Tibial nerve (tissue), 4 donors: ENCODE measurements at regions not wholly inside any gene's neighbourhood (a gene's known extent, or its start where the extent isn't known, plus 50 kb on each side); places are given as distances from the start of the nearest gene placed in this dataset.

ENCODE experiments used
- DNase-seq, 2 donors: peaks; one replicate each; pipeline ENCODE4 v3.0.0-alpha.2; 2019; ENCODE audit warnings: low spot score in 2 of 2
- H3K27ac ChIP-seq, 4 donors: fragments of 200-600 bp; sonication (generic) in 3 of 4; one replicate each; pipeline ENCODE4 v1.5.1; 2017 to 2019; ENCODE audit warnings: mild to moderate bottlenecking in 1 of 4
- H3K27me3 ChIP-seq, 2 donors: fragments of 200-600 bp; sonication (generic) in 1 of 2; one replicate each; pipeline versions ENCODE4 v1.5.1 to v1.6.0; 2017 to 2019
- H3K36me3 ChIP-seq, 3 donors: fragments of 200-600 bp; sonication (generic); one replicate each; pipeline ENCODE4 v1.5.1; 2018 to 2019
- H3K4me1 ChIP-seq, 4 donors: fragments of 200-600 bp; sonication (generic) in 3 of 4; one replicate each; pipeline ENCODE4 v1.5.1; 2017 to 2019
- H3K4me3 ChIP-seq, 4 donors: fragments of 200-600 bp; sonication (generic) in 3 of 4; one replicate each; pipeline ENCODE4 v1.5.1; 2017 to 2019; ENCODE audit warnings: mild to moderate bottlenecking in 1 of 4, moderate library complexity in 1 of 4
- H3K9me3 ChIP-seq, 4 donors: fragments of 200-600 bp; sonication (generic) in 3 of 4; one replicate each; pipeline ENCODE4 v1.5.1; 2017 to 2019
- CTCF ChIP-seq, 5 experiments: fragments of 200-600 bp in 3 of 5; fragments of 450-650 bp in 2 of 5; sonication (generic) in 3 of 5; IDR thresholded peaks; one replicate each; pipeline ENCODE4 v1.5.1; 2016 to 2019; ENCODE audit warnings: antibody characterized with exemption in 5 of 5, mild to moderate bottlenecking in 3 of 5, moderate library complexity in 2 of 5
- EP300 ChIP-seq, 2 donors: sonication (generic); formaldehyde crosslinking; IDR thresholded peaks; one replicate each; pipeline ENCODE4 v1.6.1; 2017; ENCODE audit warnings: antibody characterized with exemption in 2 of 2, mild to moderate bottlenecking in 1 of 2
- POLR2A ChIP-seq, 2 donors: fragments of 450-650 bp; IDR thresholded peaks; one replicate each; pipeline ENCODE4 v1.6.1; 2017; ENCODE audit warnings: antibody characterized with exemption in 2 of 2, mild to moderate bottlenecking in 2 of 2, moderate library complexity in 2 of 2
- WGBS, 2 donors: methylation state at CpG; one replicate each; pipeline ENCODE4 v1.1.5; 2018; 5-methylcytosine and 5-hydroxymethylcytosine counted together

DNA sequence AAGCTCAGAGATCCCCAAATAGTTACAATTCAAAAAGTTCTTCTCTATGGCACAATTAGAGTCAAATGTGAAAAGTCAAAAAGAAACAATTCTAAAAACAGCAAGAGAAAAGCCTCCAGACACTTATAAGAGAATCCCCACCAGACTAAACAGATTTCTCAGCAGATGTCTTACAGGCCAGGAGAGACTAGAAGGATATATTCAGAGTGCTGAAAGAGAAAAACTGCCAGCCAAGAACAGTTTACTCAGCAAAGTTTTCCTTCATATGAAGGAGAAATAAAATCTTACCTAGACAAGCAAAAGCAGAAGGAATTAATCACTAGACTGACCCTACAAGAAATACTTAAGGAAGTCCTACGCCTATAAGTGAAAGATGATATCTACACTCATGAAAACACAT, 176.1 kb upstream of the OPRM1 start:
- Histone ChIP-seq H3K9me3 (no peaks in the 10 kb centered on the region), H3K4me3 (no peak overlapping the region), H3K4me1 (no peaks in the 10 kb centered on the region), H3K27me3 (no peaks in the 10 kb centered on the region), H3K36me3 (no peaks in the 10 kb centered on the region), H3K27ac (no peak overlapping the region)
- WGBS, 2 donors = 77 to 83% methylated on average over 1 of the region's 1 CpG
- no peak for DNase-seq
- no peak for TF ChIP-seq EP300 (IDR thresholded peaks at IDR 0.05)
- TF ChIP-seq CTCF (IDR thresholded peaks at IDR 0.05) = no peak
- no peak for TF ChIP-seq POLR2A (IDR thresholded peaks at IDR 0.05)

DNA sequence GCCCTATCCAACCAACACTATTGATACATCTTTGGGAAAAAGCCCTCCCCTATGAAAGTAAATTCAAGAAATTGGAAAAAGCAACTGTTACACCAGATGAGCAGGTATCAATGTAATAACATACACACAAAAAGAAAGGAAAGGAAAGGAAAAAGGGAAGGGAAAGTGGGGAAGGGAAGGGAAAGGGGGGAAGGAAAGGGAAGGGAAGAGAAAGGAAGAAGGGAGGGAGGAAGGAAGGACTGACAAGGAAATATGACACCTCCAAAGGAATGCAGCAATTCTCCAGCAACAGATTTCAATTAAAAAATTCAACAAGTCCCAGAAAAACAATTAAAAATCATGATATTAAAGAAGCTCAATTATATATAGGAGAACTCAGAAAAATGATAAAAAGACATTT, 176.9 kb upstream of the OPRM1 start:
- Histone ChIP-seq H3K27ac (no peak overlapping the region), H3K36me3 (no peaks in the 10 kb centered on the region), H3K4me1 (no peaks in the 10 kb centered on the region), H3K27me3 (no peaks in the 10 kb centered on the region), H3K9me3 (peaks cover 0 to 2% (median 0%) of the 10 kb centered on the region in 4 donors), H3K4me3 (no peak overlapping the region)
- TF ChIP-seq CTCF (IDR thresholded peaks at IDR 0.05) = no peak
- no peak for TF ChIP-seq POLR2A (IDR thresholded peaks at IDR 0.05)
- TF ChIP-seq EP300 (IDR thresholded peaks at IDR 0.05) = no peak
- no peak for DNase-seq

- Histone ChIP-seq H3K27ac (no peak overlapping the region), H3K27me3 (no peaks in the 10 kb centered on the region), H3K9me3 (peaks cover 0 to 7% (median 0%) of the 10 kb centered on the region in 4 donors), H3K4me3 (no peak overlapping the region), H3K36me3 (no peaks in the 10 kb centered on the region), H3K4me1 (no peaks in the 10 kb centered on the region)
- no peak for TF ChIP-seq EP300 (IDR thresholded peaks at IDR 0.05)
- TF ChIP-seq POLR2A (IDR thresholded peaks at IDR 0.05) = no peak
- no peak for TF ChIP-seq CTCF (IDR thresholded peaks at IDR 0.05)
- WGBS, 2 donors = 62 to 74% methylated on average over 5 of the region's 5 CpGs
- DNase-seq = no peak
These were observed 180.5 kb upstream of the OPRM1 start for GRCh38 chr6:153858529-153858928.

- TF ChIP-seq CTCF (IDR thresholded peaks at IDR 0.05) = no peak
- no peak for TF ChIP-seq EP300 (IDR thresholded peaks at IDR 0.05)
- no peak for TF ChIP-seq POLR2A (IDR thresholded peaks at IDR 0.05)
- peaks cover 0 to 7% (median 0%) of the 10 kb centered on the region in 4 donors for H3K9me3 ChIP-seq
- peaks cover 0 to 4% (median 0%) of the 10 kb centered on the region in 4 donors for H3K4me1 ChIP-seq
- no peaks in the 10 kb centered on the region for H3K36me3 ChIP-seq
- no peak overlapping the region for H3K4me3 ChIP-seq
- 91 to 94% methylated on average over 15 to 21 of the region's 24 CpGs for WGBS, 2 donors
- H3K27ac ChIP-seq = no peak overlapping the region
- no peaks in the 10 kb centered on the region for H3K27me3 ChIP-seq
- DNase-seq = no peak
These were observed 182.1 kb upstream of the OPRM1 start for GRCh38 chr6:153856929-153857376.

- 57 to 61% methylated on average over 2 of the region's 2 CpGs for WGBS, 2 donors
- DNase-seq = no peak
- H3K4me1 ChIP-seq = peaks cover 0 to 4% (median 0%) of the 10 kb centered on the region in 4 donors
- H3K27me3 ChIP-seq = no peaks in the 10 kb centered on the region
- no peaks in the 10 kb centered on the region for H3K36me3 ChIP-seq
- H3K27ac ChIP-seq = no peak overlapping the region
- H3K9me3 ChIP-seq = peaks cover 0 to 7% (median 0%) of the 10 kb centered on the region in 4 donors
- TF ChIP-seq POLR2A (IDR thresholded peaks at IDR 0.05) (no peak), EP300 (IDR thresholded peaks at IDR 0.05) (no peak), CTCF (IDR thresholded peaks at IDR 0.05) (no peak)
- H3K4me3 ChIP-seq = no peak overlapping the region
These were observed 186.6 kb upstream of the OPRM1 start for GRCh38 chr6:153852481-153852880.
